Gastroesophageal sphincter (tissue), 3 donors: ENCODE measurements at regions not wholly inside any gene's neighbourhood (a gene's known extent, or its start where the extent isn't known, plus 50 kb on each side); places are given as distances from the start of the nearest gene placed in this dataset.

Experiments
- EP300 ChIP-seq: sonication (generic); formaldehyde crosslinking; IDR thresholded peaks from one replicate; pipeline ENCODE4 v1.6.1; 2017; ENCODE audit warnings: antibody characterized with exemption, mild to moderate bottlenecking
- POLR2AphosphoS5 ChIP-seq: sonication (generic); formaldehyde crosslinking; IDR thresholded peaks from one replicate; pipeline ENCODE4 v1.6.1; 2017; ENCODE audit warnings: antibody characterized with exemption
- TF ChIP-seq, protein P1 (sequence below), 4 experiments: fragments of 200-600 bp in 2 of 4; fragments of 450-650 bp in 2 of 4; sonication (generic) in 1 of 4; IDR thresholded peaks; one replicate each; pipeline ENCODE4 v1.5.1; 2017 to 2019; ENCODE audit warnings: antibody characterized with exemption in 4 of 4, mild to moderate bottlenecking in 2 of 4, moderate library complexity in 2 of 4

- no peak for TF ChIP-seq EP300
- TF ChIP-seq, protein P1, sequence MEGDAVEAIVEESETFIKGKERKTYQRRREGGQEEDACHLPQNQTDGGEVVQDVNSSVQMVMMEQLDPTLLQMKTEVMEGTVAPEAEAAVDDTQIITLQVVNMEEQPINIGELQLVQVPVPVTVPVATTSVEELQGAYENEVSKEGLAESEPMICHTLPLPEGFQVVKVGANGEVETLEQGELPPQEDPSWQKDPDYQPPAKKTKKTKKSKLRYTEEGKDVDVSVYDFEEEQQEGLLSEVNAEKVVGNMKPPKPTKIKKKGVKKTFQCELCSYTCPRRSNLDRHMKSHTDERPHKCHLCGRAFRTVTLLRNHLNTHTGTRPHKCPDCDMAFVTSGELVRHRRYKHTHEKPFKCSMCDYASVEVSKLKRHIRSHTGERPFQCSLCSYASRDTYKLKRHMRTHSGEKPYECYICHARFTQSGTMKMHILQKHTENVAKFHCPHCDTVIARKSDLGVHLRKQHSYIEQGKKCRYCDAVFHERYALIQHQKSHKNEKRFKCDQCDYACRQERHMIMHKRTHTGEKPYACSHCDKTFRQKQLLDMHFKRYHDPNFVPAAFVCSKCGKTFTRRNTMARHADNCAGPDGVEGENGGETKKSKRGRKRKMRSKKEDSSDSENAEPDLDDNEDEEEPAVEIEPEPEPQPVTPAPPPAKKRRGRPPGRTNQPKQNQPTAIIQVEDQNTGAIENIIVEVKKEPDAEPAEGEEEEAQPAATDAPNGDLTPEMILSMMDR (IDR thresholded peaks at IDR 0.05) = no peak
- TF ChIP-seq POLR2AphosphoS5 = no peak
These were observed 146.3 kb downstream of the OTUD1 start for GRCh38 chr10:23585186-23585585.
